ENCODE measurements at regions not wholly inside any gene's neighbourhood (a gene's known extent, or its start where the extent isn't known, plus 50 kb on each side); places are given as distances from the start of the nearest gene placed in this dataset.

- TF ChIP-seq, protein P1, sequence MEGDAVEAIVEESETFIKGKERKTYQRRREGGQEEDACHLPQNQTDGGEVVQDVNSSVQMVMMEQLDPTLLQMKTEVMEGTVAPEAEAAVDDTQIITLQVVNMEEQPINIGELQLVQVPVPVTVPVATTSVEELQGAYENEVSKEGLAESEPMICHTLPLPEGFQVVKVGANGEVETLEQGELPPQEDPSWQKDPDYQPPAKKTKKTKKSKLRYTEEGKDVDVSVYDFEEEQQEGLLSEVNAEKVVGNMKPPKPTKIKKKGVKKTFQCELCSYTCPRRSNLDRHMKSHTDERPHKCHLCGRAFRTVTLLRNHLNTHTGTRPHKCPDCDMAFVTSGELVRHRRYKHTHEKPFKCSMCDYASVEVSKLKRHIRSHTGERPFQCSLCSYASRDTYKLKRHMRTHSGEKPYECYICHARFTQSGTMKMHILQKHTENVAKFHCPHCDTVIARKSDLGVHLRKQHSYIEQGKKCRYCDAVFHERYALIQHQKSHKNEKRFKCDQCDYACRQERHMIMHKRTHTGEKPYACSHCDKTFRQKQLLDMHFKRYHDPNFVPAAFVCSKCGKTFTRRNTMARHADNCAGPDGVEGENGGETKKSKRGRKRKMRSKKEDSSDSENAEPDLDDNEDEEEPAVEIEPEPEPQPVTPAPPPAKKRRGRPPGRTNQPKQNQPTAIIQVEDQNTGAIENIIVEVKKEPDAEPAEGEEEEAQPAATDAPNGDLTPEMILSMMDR (IDR thresholded peaks at IDR 0.05), result no peak
- no peak overlapping the region for H3K4me3 ChIP-seq
- H3K27ac ChIP-seq, result no peak overlapping the region
- intact Hi-C loops (cut with DNase I), result no loop called here
- peaks cover 4% of the 10 kb centered on the region for H3K4me1 ChIP-seq
- ATAC-seq (no peak), DNase-seq (no peak)
- no peaks in the 10 kb centered on the region for H3K36me3 ChIP-seq
- no peaks in the 10 kb centered on the region for H3K9me3 ChIP-seq
- no peaks in the 10 kb centered on the region for H3K27me3 ChIP-seq
Observed at GRCh38 chr9:109941771-109942170, 161.8 kb downstream of the PALM2AKAP2 start.

DNA sequence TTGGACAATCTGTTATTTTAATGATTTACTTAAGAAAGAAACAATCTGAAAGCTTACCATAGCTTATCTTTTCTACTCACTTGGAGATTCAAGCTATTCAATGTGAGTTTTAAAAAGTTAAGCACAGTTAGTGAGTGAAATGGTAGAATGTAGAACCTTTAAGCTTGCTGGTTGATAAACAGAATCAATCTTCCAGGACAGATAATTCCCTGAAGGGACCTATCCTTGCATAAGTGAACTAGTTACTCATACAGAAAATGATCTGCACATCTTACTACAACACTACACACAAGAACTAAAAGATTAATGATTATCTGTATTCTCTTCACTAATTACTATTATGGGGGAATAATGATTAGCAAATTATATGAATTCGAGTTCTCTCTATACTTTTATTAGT, 165.6 kb downstream of the PALM2AKAP2 start:
- Histone ChIP-seq H3K36me3 (no peaks in the 10 kb centered on the region), H3K27ac (no peak overlapping the region), H3K4me1 (peaks cover 3% of the 10 kb centered on the region), H3K4me3 (no peak overlapping the region), H3K9me3 (no peaks in the 10 kb centered on the region), H3K27me3 (no peaks in the 10 kb centered on the region)
- no peak for ATAC-seq
- intact Hi-C loops (cut with DNase I), result no loop called here
- no peak for DNase-seq
- TF ChIP-seq, protein P1 (IDR thresholded peaks at IDR 0.05), result no peak

DNA sequence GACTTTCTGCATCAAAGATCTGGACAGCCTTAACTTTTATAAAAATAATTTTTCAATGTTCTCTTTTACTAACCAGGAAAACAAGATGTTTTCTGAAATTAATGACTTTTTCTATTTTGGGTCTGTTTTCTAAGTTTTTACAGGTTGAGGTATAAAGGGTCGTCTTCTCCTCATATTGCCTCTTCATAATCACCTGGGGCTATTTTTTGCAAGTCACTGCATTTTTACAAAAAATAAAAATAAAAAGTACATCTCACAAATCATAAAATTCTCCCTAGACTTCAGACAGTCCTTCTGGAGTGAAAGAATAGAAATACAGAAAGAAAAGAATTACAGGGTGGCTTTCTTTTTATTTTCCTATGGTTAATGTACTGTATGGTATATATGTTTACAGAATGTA, 168.5 kb downstream of the PALM2AKAP2 start:
- Histone ChIP-seq H3K27ac (no peak overlapping the region), H3K36me3 (no peaks in the 10 kb centered on the region), H3K9me3 (no peaks in the 10 kb centered on the region), H3K4me1 (no peaks in the 10 kb centered on the region), H3K4me3 (no peak overlapping the region), H3K27me3 (no peaks in the 10 kb centered on the region)
- intact Hi-C loops (cut with DNase I), result no loop called here
- ATAC-seq (no peak), DNase-seq (no peak)
- TF ChIP-seq, protein P1 (IDR thresholded peaks at IDR 0.05), result no peak

- Histone ChIP-seq H3K27ac (no peak overlapping the region), H3K4me1 (no peaks in the 10 kb centered on the region), H3K9me3 (no peaks in the 10 kb centered on the region), H3K36me3 (no peaks in the 10 kb centered on the region), H3K4me3 (no peak overlapping the region), H3K27me3 (no peaks in the 10 kb centered on the region)
- no peak for ATAC-seq
- no peak for DNase-seq
- intact Hi-C loops (cut with DNase I), result no loop called here
- TF ChIP-seq, protein P1 (IDR thresholded peaks at IDR 0.05), result no peak
Observed at GRCh38 chr9:109950710-109951443, 170.9 kb downstream of the PALM2AKAP2 start.

DNA sequence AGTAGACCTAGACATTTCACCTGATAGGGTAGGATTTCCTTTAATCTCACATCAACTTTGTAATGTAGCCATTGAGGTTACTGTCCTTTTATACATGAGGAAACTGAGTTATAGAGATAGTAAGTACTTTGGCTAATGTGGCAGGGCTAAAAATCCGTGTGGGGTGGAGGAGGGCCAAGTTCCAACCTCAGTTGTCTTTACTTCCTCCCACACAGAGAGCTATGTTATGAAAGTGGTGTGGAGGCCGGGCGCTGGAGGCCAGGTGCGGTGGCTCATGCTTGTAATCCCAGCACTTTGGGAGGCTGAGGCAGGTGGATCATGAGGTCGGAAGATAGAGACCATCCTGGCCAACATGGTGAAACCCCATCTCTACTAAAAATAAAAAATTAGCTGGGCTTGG, 173.3 kb downstream of the PALM2AKAP2 start:
- TF ChIP-seq, protein P1 (IDR thresholded peaks at IDR 0.05), result no peak
- intact Hi-C loops (cut with DNase I), result no loop called here
- Histone ChIP-seq H3K4me3 (no peak overlapping the region), H3K4me1 (no peaks in the 10 kb centered on the region), H3K27ac (no peak overlapping the region), H3K36me3 (no peaks in the 10 kb centered on the region), H3K27me3 (no peaks in the 10 kb centered on the region), H3K9me3 (no peaks in the 10 kb centered on the region)
- DNase-seq, result no peak
- no peak for ATAC-seq
